Psoas muscle (tissue), 7 donors: ENCODE measurements at regions not wholly inside any gene's neighbourhood (a gene's known extent, or its start where the extent isn't known, plus 50 kb on each side); places are given as distances from the start of the nearest gene placed in this dataset.

Source experiments
- ATAC-seq, 4 donors: fragments of 200-7000 bp; cut with Tn5 transposase; one replicate each; pipeline ENCODE4 v1.9.1; 2020; ENCODE audit warnings: moderate library complexity in 3 of 4, mild to moderate bottlenecking in 2 of 4
- DNase-seq, 2 donors: peaks; one replicate each; pipeline ENCODE4 v3.0.0-alpha.2; 2020
- H3K27ac ChIP-seq: fragments of 200-600 bp; one replicate; pipeline ENCODE4 v1.8.0; 2022
- H3K27me3 ChIP-seq, 3 donors: fragments of 200-600 bp in 1 of 3; one replicate each; pipeline versions ENCODE4 v1.6.1 to v1.8.0; 2013 to 2022; ENCODE audit warnings: low read length in 2 of 3, mild to moderate bottlenecking in 2 of 3, moderate library complexity in 1 of 3; ENCODE audit not compliant: insufficient read depth in 3 of 3
- H3K36me3 ChIP-seq, 2 donors: fragments of 200-600 bp in 1 of 2; one replicate each; pipeline versions ENCODE4 v1.6.1 to v1.8.0; 2013 to 2022; ENCODE audit warnings: low read depth in 1 of 2, mild to moderate bottlenecking in 1 of 2, moderate library complexity in 1 of 2; ENCODE audit not compliant: insufficient read depth in 1 of 2
- H3K4me1 ChIP-seq: fragments of 200-600 bp; one replicate; pipeline ENCODE4 v1.8.0; 2022
- H3K4me3 ChIP-seq: fragments of 200-600 bp; one replicate; pipeline ENCODE4 v1.8.0; 2022; ENCODE audit warnings: mild to moderate bottlenecking
- H3K9me3 ChIP-seq: fragments of 200-600 bp; one replicate; pipeline ENCODE4 v1.8.0; 2022
- WGBS, 3 donors: extraction: QIAGEN DNeasy Blood & Tissue Kit; methylation state at CpG; one replicate each; pipeline versions ENCODE4 v1.1.6 to v1.1.7; 2013; 5-methylcytosine and 5-hydroxymethylcytosine counted together
- intact Hi-C, 2 donors: fragments of 100-400 bp; cut with DNase I; formaldehyde crosslinking; loops; one replicate each; pipeline versions ENCODE4 v1.11.0 to v1.14.2; 2022
- TF ChIP-seq, protein P1 (sequence below): fragments of 200-600 bp; IDR thresholded peaks from one replicate; pipeline ENCODE4 v1.8.0; 2022; ENCODE audit warnings: antibody characterized with exemption
- donor health status: healthy with polysubstance abuse.
- donor health status: DM: no; HTN: no; CAD: no; lungs with moderate emphysema.
- donor health status: Bipolar disorder and iron deficiency.
- donor health status: healthy.
- donor health status: DM: yes; HTN: yes; CAD: no.
- donor health status: DM: no; HTN: no; CAD: no.
- donor health status: DM: yes; HTN: yes; CAD: no.

DNA sequence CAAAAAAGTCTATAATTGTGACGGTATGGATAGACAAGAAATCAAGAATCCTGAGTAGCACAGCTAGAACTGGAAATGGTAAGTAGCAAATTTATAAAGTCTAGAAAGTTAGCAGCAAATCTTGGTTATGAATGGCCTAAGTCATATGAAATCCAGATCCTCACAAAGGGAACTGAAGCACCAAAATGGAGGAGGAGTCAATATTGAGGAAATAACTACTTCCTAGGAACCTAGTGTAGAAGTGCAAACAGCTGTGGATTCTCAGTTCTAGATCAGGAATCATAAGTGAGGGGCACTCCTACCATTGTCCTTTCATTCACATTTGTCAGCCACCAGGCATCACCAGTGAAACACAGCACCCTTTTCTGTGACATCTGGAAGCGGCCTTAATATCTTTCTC, 202.2 kb upstream of the DCN start:
- DNase-seq (no peak), ATAC-seq (no peak)
- intact Hi-C loops, result loop anchor here (5.0 to 10.0 kb wide), 4 partner anchors 420 to 1267 kb away; no protein-coding TSS in a partner anchor
- Histone ChIP-seq H3K27ac (no peak overlapping the region), H3K9me3 (no peaks in the 10 kb centered on the region), H3K4me3 (no peak overlapping the region), H3K4me1 (peaks cover 5% of the 10 kb centered on the region), H3K36me3 (no peaks in the 10 kb centered on the region), H3K27me3 (no peaks in the 10 kb centered on the region)
- WGBS, 3 donors, result 94 to 97% (median 97%) methylated on average over 2 of the region's 2 CpGs
- TF ChIP-seq, protein P1, sequence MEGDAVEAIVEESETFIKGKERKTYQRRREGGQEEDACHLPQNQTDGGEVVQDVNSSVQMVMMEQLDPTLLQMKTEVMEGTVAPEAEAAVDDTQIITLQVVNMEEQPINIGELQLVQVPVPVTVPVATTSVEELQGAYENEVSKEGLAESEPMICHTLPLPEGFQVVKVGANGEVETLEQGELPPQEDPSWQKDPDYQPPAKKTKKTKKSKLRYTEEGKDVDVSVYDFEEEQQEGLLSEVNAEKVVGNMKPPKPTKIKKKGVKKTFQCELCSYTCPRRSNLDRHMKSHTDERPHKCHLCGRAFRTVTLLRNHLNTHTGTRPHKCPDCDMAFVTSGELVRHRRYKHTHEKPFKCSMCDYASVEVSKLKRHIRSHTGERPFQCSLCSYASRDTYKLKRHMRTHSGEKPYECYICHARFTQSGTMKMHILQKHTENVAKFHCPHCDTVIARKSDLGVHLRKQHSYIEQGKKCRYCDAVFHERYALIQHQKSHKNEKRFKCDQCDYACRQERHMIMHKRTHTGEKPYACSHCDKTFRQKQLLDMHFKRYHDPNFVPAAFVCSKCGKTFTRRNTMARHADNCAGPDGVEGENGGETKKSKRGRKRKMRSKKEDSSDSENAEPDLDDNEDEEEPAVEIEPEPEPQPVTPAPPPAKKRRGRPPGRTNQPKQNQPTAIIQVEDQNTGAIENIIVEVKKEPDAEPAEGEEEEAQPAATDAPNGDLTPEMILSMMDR, result no peak

DNA sequence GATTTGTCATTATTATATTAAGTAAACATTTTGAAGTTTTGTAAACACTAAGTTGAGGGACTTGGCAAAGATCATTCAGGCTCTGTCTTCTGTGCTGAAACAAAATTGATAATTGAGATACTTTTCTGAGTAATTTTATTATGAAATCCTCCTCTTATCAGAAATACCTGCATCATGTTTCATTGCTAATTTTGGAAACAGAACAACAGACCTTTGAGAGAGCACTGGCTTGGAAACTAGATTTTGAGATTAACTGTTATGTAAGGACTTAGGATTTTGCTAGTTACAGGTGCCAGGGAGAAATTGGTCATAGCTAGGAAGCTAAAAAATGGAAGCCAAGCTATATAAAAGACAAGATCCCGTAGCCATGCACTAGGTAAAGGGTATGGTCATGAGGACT, 201.7 kb upstream of the DCN start:
- Histone ChIP-seq H3K4me1 (peaks cover 5% of the 10 kb centered on the region), H3K9me3 (no peaks in the 10 kb centered on the region), H3K27me3 (no peaks in the 10 kb centered on the region), H3K4me3 (no peak overlapping the region), H3K36me3 (no peaks in the 10 kb centered on the region), H3K27ac (no peak overlapping the region)
- WGBS, 3 donors, result 69 to 74% (median 74%) methylated on average over 1 of the region's 1 CpG
- no peak for DNase-seq
- ATAC-seq, result no peak
- TF ChIP-seq, protein P1, result no peak
- intact Hi-C loops, result loop anchor here (5.0 to 10.0 kb wide), 4 partner anchors 420 to 1268 kb away; no protein-coding TSS in a partner anchor

DNA sequence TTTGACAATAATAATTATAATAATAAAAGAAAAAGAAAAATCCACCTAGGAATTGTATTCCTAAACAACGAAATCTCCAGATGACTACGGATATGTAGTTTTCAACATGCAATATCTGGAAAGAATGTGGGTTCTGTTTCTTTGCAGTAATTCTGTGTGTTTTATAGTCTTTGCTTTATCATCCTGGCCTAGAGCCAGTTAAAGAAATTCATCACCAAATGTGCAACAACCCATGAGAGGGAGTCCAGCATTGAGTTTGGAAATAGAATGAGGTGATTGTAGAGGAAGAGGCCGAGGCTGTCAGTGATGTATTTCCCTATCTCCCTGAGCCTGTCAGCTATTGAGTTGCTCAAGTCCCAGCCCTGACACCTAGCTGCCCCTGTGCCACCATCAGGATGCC, 200.5 kb upstream of the DCN start:
- no peak for DNase-seq
- no peak overlapping the region for H3K4me3 ChIP-seq
- 66 to 84% (median 83%) methylated on average over 3 of the region's 3 CpGs for WGBS, 3 donors
- H3K27ac ChIP-seq, result no peak overlapping the region
- no peak for ATAC-seq
- H3K4me1 ChIP-seq, result peaks cover 5% of the 10 kb centered on the region
- intact Hi-C loops, result loop anchor here (5.0 to 10.0 kb wide), 4 partner anchors 422 to 1269 kb away; no protein-coding TSS in a partner anchor
- no peaks in the 10 kb centered on the region for H3K9me3 ChIP-seq
- TF ChIP-seq, protein P1, result no peak
- no peaks in the 10 kb centered on the region for H3K27me3 ChIP-seq
- no peaks in the 10 kb centered on the region for H3K36me3 ChIP-seq

DNA sequence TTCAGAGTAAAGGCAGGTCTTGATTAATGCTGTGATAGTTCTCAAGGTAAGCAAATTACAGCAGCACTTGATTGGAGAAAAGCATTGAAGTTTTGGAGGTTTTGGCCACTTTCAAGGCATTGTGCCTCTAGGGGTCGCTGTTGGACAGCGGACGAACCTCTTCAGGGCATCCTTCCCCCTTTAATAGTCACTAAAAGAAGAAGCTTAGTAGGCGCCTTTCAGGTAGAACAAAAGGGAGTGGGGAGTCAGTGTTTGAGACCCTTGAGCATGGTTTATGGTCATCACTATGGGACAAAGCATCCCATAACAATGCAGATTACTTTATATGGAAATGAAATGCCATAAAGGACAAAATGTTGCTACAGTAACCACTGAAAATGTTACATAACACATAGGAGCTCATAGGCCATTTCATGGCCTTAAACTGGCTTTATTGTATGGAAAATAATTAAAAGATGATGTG, 199.5 kb upstream of the DCN start:
- TF ChIP-seq, protein P1, result peak; percentile 89
- ATAC-seq (peak; percentile 68 to 88 (median 78)), DNase-seq (peak; percentile 77 to 84)
- no peaks in the 10 kb centered on the region for H3K9me3 ChIP-seq
- H3K4me1 ChIP-seq, result peaks cover 5% of the 10 kb centered on the region
- no peaks in the 10 kb centered on the region for H3K36me3 ChIP-seq
- intact Hi-C loops, result loop anchor here (5.0 to 10.0 kb wide), 4 partner anchors 423 to 1270 kb away; no protein-coding TSS in a partner anchor
- no peaks in the 10 kb centered on the region for H3K27me3 ChIP-seq
- peak overlapping the region; percentile 65 for H3K27ac ChIP-seq
- peak overlapping the region; percentile 66 for H3K4me3 ChIP-seq
- 4 to 7% (median 4%) methylated on average over 4 of the region's 4 CpGs for WGBS, 3 donors

DNA sequence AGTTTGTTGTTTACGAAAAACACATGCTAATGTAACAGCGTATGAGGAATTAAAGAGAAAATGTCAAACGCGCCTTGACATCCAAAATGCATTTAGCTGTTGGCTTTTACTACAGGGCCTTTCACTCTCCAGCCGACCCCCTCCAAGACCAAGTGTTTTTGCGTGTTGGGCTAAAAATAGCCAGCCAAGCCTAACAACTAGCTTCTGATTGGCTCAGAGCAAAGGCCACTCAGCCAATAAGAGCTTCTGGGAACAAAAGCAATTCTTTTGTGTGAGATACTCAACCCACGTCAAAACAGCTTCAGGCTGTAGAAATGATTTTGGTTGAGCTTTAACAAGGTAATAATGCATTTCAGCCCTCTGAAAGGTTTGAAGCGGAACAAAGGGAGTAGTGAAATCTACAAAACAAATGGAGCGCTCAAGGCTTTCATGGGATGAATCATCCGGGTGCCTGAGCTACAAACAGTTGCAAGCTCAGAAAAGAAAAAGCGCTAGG, 198.7 kb upstream of the DCN start:
- H3K4me3 ChIP-seq, result peak overlapping the region; percentile 66
- 4 to 7% (median 7%) methylated on average over 11 of the region's 11 CpGs for WGBS, 3 donors
- no peaks in the 10 kb centered on the region for H3K9me3 ChIP-seq
- H3K27me3 ChIP-seq, result no peaks in the 10 kb centered on the region
- H3K4me1 ChIP-seq, result peaks cover 5% of the 10 kb centered on the region
- H3K27ac ChIP-seq, result peak overlapping the region; percentile 65
- TF ChIP-seq, protein P1, result no peak
- DNase-seq, result no peak
- no peaks in the 10 kb centered on the region for H3K36me3 ChIP-seq
- ATAC-seq, result peak; percentile 81 to 94 (median 88)
- intact Hi-C loops, result loop anchor here (5.0 to 10.0 kb wide), 4 partner anchors 423 to 1271 kb away; no protein-coding TSS in a partner anchor
